Activated CD4-positive, alpha-beta T cell treated with anti-CD3 and anti-CD28 coated beads for 36 hours (primary cell): ENCODE measurements at regions not wholly inside any gene's neighbourhood (a gene's known extent, or its start where the extent isn't known, plus 50 kb on each side); places are given as distances from the start of the nearest gene placed in this dataset.
"Not testable (repeated sequence)": the region's sequence is repeated elsewhere in the genome, so short reads cannot be mapped to it uniquely, and the experiment has no call there.

Experiments
- ATAC-seq: fragments of 200-7000 bp; cut with Tn5 transposase; one replicate; pipeline ENCODE4 v1.10.0; 2021; ENCODE audit warnings: mild to moderate bottlenecking, moderate library complexity
- CTCF ChIA-PET: fragments of 350-600 bp; sonication (Branson Sonifier 250); formaldehyde crosslinking; loops from one replicate; lab custom pipeline; 2021; ENCODE audit warnings: antibody characterized with exemption; lab: Charles Lee
- POLR2A ChIA-PET: fragments of 350-600 bp; sonication (Branson Sonifier 250); formaldehyde crosslinking; loops from one replicate; lab custom pipeline; 2021; ENCODE audit warnings: antibody characterized with exemption, inconsistent platforms; lab: Charles Lee
- DNase-seq: peaks from one replicate; pipeline ENCODE4 v3.0.0-alpha.2; 2020
- H3K27ac Mint-ChIP-seq: one replicate; pipeline ENCODE4 v1.8.0; 2021; ENCODE audit warnings: mixed read lengths
- H3K27me3 Mint-ChIP-seq: one replicate; pipeline ENCODE4 v1.8.0; 2021; ENCODE audit warnings: mixed read lengths
- H3K36me3 Mint-ChIP-seq: one replicate; pipeline ENCODE4 v1.8.0; 2021; ENCODE audit warnings: low read depth, mixed read lengths
- H3K4me1 Mint-ChIP-seq: one replicate; pipeline ENCODE4 v1.8.0; 2021; ENCODE audit warnings: mixed read lengths
- H3K4me3 Mint-ChIP-seq: one replicate; pipeline ENCODE4 v1.8.0; 2021; ENCODE audit warnings: mild to moderate bottlenecking, moderate library complexity, mixed read lengths
- H3K9me3 Mint-ChIP-seq: one replicate; pipeline ENCODE4 v1.8.0; 2021; ENCODE audit warnings: low read depth, mixed read lengths
- intact Hi-C, 2 experiments: fragments of 100-400 bp; cut with DNase I in 1 of 2; cut with micrococcal nuclease in 1 of 2; formaldehyde crosslinking; loops; one replicate each; pipeline versions ENCODE4 v1.14.2 to v1.15.1; 2022 to 2024; cut with DNase I, micrococcal nuclease

- H3K27ac Mint-ChIP-seq, ATAC-seq, CTCF ChIA-PET, H3K36me3 Mint-ChIP-seq, H3K27me3 Mint-ChIP-seq, POLR2A ChIA-PET, H3K4me3 Mint-ChIP-seq, H3K4me1 Mint-ChIP-seq, DNase-seq, intact Hi-C loops: not testable (repeated sequence)
- H3K9me3 Mint-ChIP-seq: peaks cover 17% of the 10 kb centered on the region
These were observed 1056.8 kb downstream of the TSN start for GRCh38 chr2:122812214-122812613.

GRCh38 chr2:122815120-122815519, 1059.7 kb downstream of the TSN start:
- no peaks in the 10 kb centered on the region for H3K36me3 Mint-ChIP-seq
- H3K4me3 Mint-ChIP-seq: no peak overlapping the region
- peaks cover 13% of the 10 kb centered on the region for H3K9me3 Mint-ChIP-seq
- H3K27ac Mint-ChIP-seq: no peak overlapping the region
- no peaks in the 10 kb centered on the region for H3K27me3 Mint-ChIP-seq
- no peaks in the 10 kb centered on the region for H3K4me1 Mint-ChIP-seq
- DNase-seq: no peak
- no peak for ATAC-seq
- ChIA-PET CTCF (no interaction called here), POLR2A (no interaction called here)
- intact Hi-C loops: no loop called here

GRCh38 chr2:122816803-122817202, 1061.4 kb downstream of the TSN start:
- intact Hi-C loops: no loop called here
- no peaks in the 10 kb centered on the region for H3K36me3 Mint-ChIP-seq
- H3K27me3 Mint-ChIP-seq: no peaks in the 10 kb centered on the region
- ChIA-PET CTCF (no interaction called here), POLR2A (interaction anchor here (0.5 kb wide), 1 partner anchor 99 kb away, joined by 3 read pairs; no protein-coding TSS in a partner anchor)
- no peak for DNase-seq
- H3K4me1 Mint-ChIP-seq: no peaks in the 10 kb centered on the region
- no peak overlapping the region for H3K4me3 Mint-ChIP-seq
- H3K9me3 Mint-ChIP-seq: peaks cover 4% of the 10 kb centered on the region
- H3K27ac Mint-ChIP-seq: no peak overlapping the region
- ATAC-seq: no peak

DNA sequence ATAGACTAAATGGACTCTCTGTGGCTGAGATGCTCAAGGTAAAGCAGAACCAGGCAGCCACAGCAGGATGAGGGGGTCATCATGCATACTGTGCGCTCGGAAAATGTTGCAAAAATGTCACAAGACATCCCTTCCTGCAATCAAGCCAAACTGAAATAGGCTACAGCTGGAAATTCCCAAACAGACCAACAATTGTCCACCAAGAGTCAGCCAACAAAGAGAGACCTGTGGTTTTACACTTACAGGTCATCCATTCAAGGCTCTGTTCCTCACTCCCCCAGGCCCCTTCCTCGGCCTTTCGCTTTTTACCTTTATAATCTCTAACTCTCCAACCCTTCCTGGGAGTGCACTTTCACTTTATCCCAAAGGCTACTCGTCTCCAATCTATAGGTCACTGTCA, 1066.9 kb downstream of the TSN start:
- intact Hi-C loops: no loop called here
- H3K27ac Mint-ChIP-seq: no peak overlapping the region
- H3K9me3 Mint-ChIP-seq: no peaks in the 10 kb centered on the region
- H3K4me1 Mint-ChIP-seq: no peaks in the 10 kb centered on the region
- ATAC-seq (no peak), DNase-seq (no peak)
- H3K4me3 Mint-ChIP-seq: no peak overlapping the region
- ChIA-PET POLR2A (no interaction called here), CTCF (no interaction called here)
- H3K27me3 Mint-ChIP-seq: no peaks in the 10 kb centered on the region
- no peaks in the 10 kb centered on the region for H3K36me3 Mint-ChIP-seq

- Mint-ChIP-seq H3K9me3 (peaks cover 4% of the 10 kb centered on the region), H3K27me3 (no peaks in the 10 kb centered on the region)
These were observed 1074.7 kb downstream of the TSN start for GRCh38 chr2:122830157-122830556.

GRCh38 chr2:122831649-122832048, 1076.2 kb downstream of the TSN start:
- Mint-ChIP-seq H3K4me3 (no peak overlapping the region), H3K9me3 (peaks cover 4% of the 10 kb centered on the region), H3K27ac (no peak overlapping the region), H3K27me3 (no peaks in the 10 kb centered on the region), H3K4me1 (no peaks in the 10 kb centered on the region), H3K36me3 (no peaks in the 10 kb centered on the region)
- DNase-seq: no peak
- ChIA-PET CTCF (interaction anchor here (0.7 kb wide), 1 partner anchor 177 kb away, joined by 5 read pairs; no protein-coding TSS in a partner anchor), POLR2A (no interaction called here)
- no peak for ATAC-seq
- intact Hi-C loops: no loop called here

More at GRCh38 chr2:122830157-122830556, 1074.7 kb downstream of the TSN start:
- CTCF ChIA-PET: no interaction called here
- no peaks in the 10 kb centered on the region for H3K4me1 Mint-ChIP-seq
- DNase-seq (no peak), ATAC-seq (no peak)
- no peaks in the 10 kb centered on the region for H3K36me3 Mint-ChIP-seq
- no peak overlapping the region for H3K4me3 Mint-ChIP-seq
- POLR2A ChIA-PET: no interaction called here
- H3K27ac Mint-ChIP-seq: no peak overlapping the region
- intact Hi-C loops: no loop called here

- intact Hi-C loops: no loop called here
- Mint-ChIP-seq H3K36me3 (no peaks in the 10 kb centered on the region), H3K9me3 (peaks cover 5% of the 10 kb centered on the region), H3K4me3 (no peak overlapping the region), H3K4me1 (no peaks in the 10 kb centered on the region), H3K27me3 (no peaks in the 10 kb centered on the region), H3K27ac (no peak overlapping the region)
- ATAC-seq (no peak), DNase-seq (no peak)
- CTCF ChIA-PET: no interaction called here
- POLR2A ChIA-PET: no interaction called here
These were observed 1088.1 kb downstream of the TSN start for GRCh38 chr2:122843503-122843902.

GRCh38 chr2:122851161-122851560, 1095.7 kb downstream of the TSN start:
- CTCF ChIA-PET: no interaction called here
- Mint-ChIP-seq H3K27ac (no peak overlapping the region), H3K27me3 (no peaks in the 10 kb centered on the region), H3K4me3 (no peak overlapping the region), H3K9me3 (peaks cover 3% of the 10 kb centered on the region), H3K4me1 (no peaks in the 10 kb centered on the region), H3K36me3 (no peaks in the 10 kb centered on the region)
- no peak for ATAC-seq
- intact Hi-C loops: no loop called here
- no peak for DNase-seq
- POLR2A ChIA-PET: no interaction called here

- DNase-seq: no peak
- Mint-ChIP-seq H3K36me3 (no peaks in the 10 kb centered on the region), H3K27me3 (no peaks in the 10 kb centered on the region), H3K27ac (no peak overlapping the region), H3K9me3 (peaks cover 3% of the 10 kb centered on the region), H3K4me1 (no peaks in the 10 kb centered on the region), H3K4me3 (no peak overlapping the region)
- POLR2A ChIA-PET: no interaction called here
- no peak for ATAC-seq
- intact Hi-C loops: no loop called here
- CTCF ChIA-PET: no interaction called here
These were observed 1096.6 kb downstream of the TSN start for GRCh38 chr2:122851972-122852531.

- ATAC-seq (no peak), DNase-seq (no peak)
- intact Hi-C loops: no loop called here
- Mint-ChIP-seq H3K27ac (no peak overlapping the region), H3K36me3 (no peaks in the 10 kb centered on the region), H3K4me1 (no peaks in the 10 kb centered on the region), H3K4me3 (no peak overlapping the region), H3K27me3 (no peaks in the 10 kb centered on the region), H3K9me3 (peaks cover 10% of the 10 kb centered on the region)
- ChIA-PET POLR2A (no interaction called here), CTCF (no interaction called here)
These were observed 1101.2 kb downstream of the TSN start for GRCh38 chr2:122856696-122857095.

GRCh38 chr2:122858075-122858702, 1102.7 kb downstream of the TSN start:
- H3K27ac Mint-ChIP-seq: no peak overlapping the region

DNA sequence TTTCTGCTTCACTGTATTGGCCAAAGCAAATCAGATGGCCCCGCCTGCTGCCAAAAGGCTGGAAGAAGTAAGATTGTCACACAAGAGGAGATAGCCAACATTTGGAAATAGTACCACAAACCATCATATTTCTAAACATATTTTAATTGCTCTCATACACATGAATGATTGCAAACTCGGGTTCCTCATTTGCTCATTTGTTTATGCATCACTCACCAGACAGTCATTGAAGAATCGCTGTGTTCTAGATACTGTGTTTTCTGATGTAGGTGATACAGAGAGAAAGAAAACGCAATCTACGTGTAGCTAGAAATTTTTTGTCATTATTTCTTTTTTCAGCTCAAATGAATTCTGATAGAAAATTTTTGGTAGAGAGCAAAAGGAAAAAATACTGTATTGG, 1103.4 kb downstream of the TSN start:
- H3K4me3 Mint-ChIP-seq: no peak overlapping the region
- POLR2A ChIA-PET: no interaction called here
- DNase-seq (no peak), ATAC-seq (no peak)
- H3K27ac Mint-ChIP-seq: no peak overlapping the region
- H3K36me3 Mint-ChIP-seq: no peaks in the 10 kb centered on the region
- H3K4me1 Mint-ChIP-seq: no peaks in the 10 kb centered on the region
- CTCF ChIA-PET: no interaction called here
- H3K27me3 Mint-ChIP-seq: no peaks in the 10 kb centered on the region
- peaks cover 7% of the 10 kb centered on the region for H3K9me3 Mint-ChIP-seq
- intact Hi-C loops: no loop called here

More at GRCh38 chr2:122858075-122858702, 1102.7 kb downstream of the TSN start:
- ATAC-seq: no peak
- POLR2A ChIA-PET: no interaction called here
- Mint-ChIP-seq H3K36me3 (no peaks in the 10 kb centered on the region), H3K9me3 (peaks cover 10% of the 10 kb centered on the region), H3K4me3 (no peak overlapping the region), H3K27me3 (no peaks in the 10 kb centered on the region), H3K4me1 (no peaks in the 10 kb centered on the region)
- DNase-seq: no peak
- intact Hi-C loops: no loop called here
- CTCF ChIA-PET: no interaction called here
